H1 (cell line): ENCODE measurements at regions not wholly inside any gene's neighbourhood (a gene's known extent, or its start where the extent isn't known, plus 50 kb on each side); places are given as distances from the start of the nearest gene placed in this dataset.
"Not testable (repeated sequence)": the region's sequence is repeated elsewhere in the genome, so short reads cannot be mapped to it uniquely, and the experiment has no call there.

Experiments
- CTCF ChIA-PET: fragments of 300-600 bp; sonication (Branson Sonifier 250); formaldehyde crosslinking; loops from one replicate; lab custom pipeline; 2021; ENCODE audit not compliant: partially characterized antibody; lab: Charles Lee
- POLR2A ChIA-PET: fragments of 300-600 bp; sonication (Branson Sonifier 250); formaldehyde crosslinking; loops from one replicate; lab custom pipeline; 2021; ENCODE audit warnings: inconsistent platforms; ENCODE audit not compliant: partially characterized antibody; lab: Charles Lee
- DNase-seq, 2 experiments: peaks; one replicate each; pipeline versions ENCODE4 v3.0.0 to v3.0.0-alpha.2; 2010 to 2022; ENCODE audit warnings: low spot score in 2 of 2, low read depth in 1 of 2, mixed read lengths in 1 of 2
- FAIRE-seq: peaks from 2 replicates; lab custom pipeline; 2011; peaks lifted over from hg19 to GRCh38; lab: Jason Lieb, UNC
- H2AFZ ChIP-seq: 2 replicates; pipeline ENCODE4 v1.8.1; 2012; ENCODE audit warnings: low read length, inconsistent platforms
- H2AK5ac ChIP-seq: 2 replicates; pipeline ENCODE4 v1.6.1; 2013; ENCODE audit warnings: low read depth, low read length
- H2BK120ac ChIP-seq: replicated peaks from 2 replicates; pipeline ENCODE3; 2013; ENCODE audit warnings: low read depth, low read length, inconsistent platforms
- H2BK12ac ChIP-seq: 2 replicates; pipeline ENCODE4 v1.6.1; 2013; ENCODE audit warnings: low read depth, low read length
- H2BK15ac ChIP-seq: 2 replicates; pipeline ENCODE4 v1.6.1; 2013; ENCODE audit warnings: low read length
- H2BK20ac ChIP-seq: 2 replicates; pipeline ENCODE4 v1.6.1; 2013; ENCODE audit warnings: low read length
- H2BK5ac ChIP-seq: 2 replicates; pipeline ENCODE4 v1.6.1; 2013; ENCODE audit warnings: low read depth, low read length
- H3K14ac ChIP-seq: 2 replicates; pipeline ENCODE4 v1.6.1; 2013; ENCODE audit warnings: inconsistent platforms; ENCODE audit not compliant: insufficient read length
- H3K18ac ChIP-seq: 2 replicates; pipeline ENCODE4 v1.6.1; 2013; ENCODE audit warnings: low read length; ENCODE audit errors: extremely low read depth
- H3K23ac ChIP-seq: 2 replicates; pipeline ENCODE4 v1.6.1; 2013; ENCODE audit warnings: inconsistent platforms; ENCODE audit not compliant: insufficient read length
- H3K23me2 ChIP-seq: 2 replicates; pipeline ENCODE4 v1.6.1; 2013; ENCODE audit warnings: low read depth, low read length
- H3K27ac ChIP-seq: 2 replicates; pipeline ENCODE4 v1.6.1; 2011; ENCODE audit warnings: low read depth, low read length, inconsistent platforms
- H3K27me3 ChIP-seq, 4 experiments: replicated peaks in 1 of 4; 1 replicate in 1 of 4; 2 replicates in 3 of 4; pipeline versions ENCODE4 v1.6.1 to v1.8.1; 2011 to 2013; ENCODE audit warnings: low read length in 3 of 4, mild to moderate bottlenecking in 3 of 4, inconsistent platforms in 2 of 4, mixed read lengths in 2 of 4, moderate library complexity in 1 of 4; ENCODE audit not compliant: control insufficient read depth in 3 of 4, insufficient read depth in 3 of 4; ENCODE audit errors: extremely low read depth in 1 of 4
- H3K36me3 ChIP-seq, 4 experiments: 2 replicates each; pipeline versions ENCODE4 v1.6.1 to v1.8.1; 2011 to 2013; ENCODE audit warnings: mild to moderate bottlenecking in 4 of 4, low read length in 3 of 4, moderate library complexity in 2 of 4, control low read depth in 1 of 4, inconsistent platforms in 1 of 4; ENCODE audit not compliant: insufficient read depth in 4 of 4, control insufficient read depth in 2 of 4
- H3K4ac ChIP-seq: replicated peaks from 2 replicates; pipeline ENCODE3; 2013; ENCODE audit warnings: low read length, low read depth, mixed read lengths, inconsistent platforms; ENCODE audit not compliant: insufficient read length
- H3K4me1 ChIP-seq, 4 experiments: replicated peaks in 1 of 4; 1 replicate in 1 of 4; 2 replicates in 3 of 4; pipeline versions ENCODE4 v1.6.1 to v1.8.1; 2011 to 2013; ENCODE audit warnings: low read length in 3 of 4, inconsistent platforms in 2 of 4, mixed read lengths in 1 of 4; ENCODE audit not compliant: insufficient read depth in 4 of 4, control insufficient read depth in 3 of 4
- H3K4me2 ChIP-seq, 2 experiments: 2 replicates each; pipeline versions ENCODE4 v1.6.1 to v1.8.1; 2011 to 2013; ENCODE audit warnings: low read depth in 2 of 2, low read length in 2 of 2, control low read depth in 1 of 2, inconsistent platforms in 1 of 2, mild to moderate bottlenecking in 1 of 2; ENCODE audit not compliant: insufficient read depth in 1 of 2
- H3K4me3 ChIP-seq, 4 experiments: fragments of 200-600, 300-600 bp in 1 of 4; sonication (generic), shearing (Covaris generic), sonication (Bioruptor Twin) in 1 of 4; 2 replicates each; pipeline versions ENCODE4 v1.5.1 to v1.8.1; 2011 to 2016; ENCODE audit warnings: low read length in 4 of 4, low read depth in 3 of 4, control low read depth in 2 of 4, inconsistent platforms in 2 of 4, mild to moderate bottlenecking in 2 of 4, mixed read lengths in 1 of 4, moderate library complexity in 1 of 4; ENCODE audit not compliant: insufficient read depth in 2 of 4; ENCODE audit errors: extremely low read depth in 1 of 4
- H3K56ac ChIP-seq: replicated peaks from 2 replicates; pipeline ENCODE3; 2013; ENCODE audit warnings: low read depth, mild to moderate bottlenecking, mixed read lengths, low read length, inconsistent platforms; ENCODE audit not compliant: insufficient read length
- H3K79me1 ChIP-seq: 2 replicates; pipeline ENCODE4 v1.6.1; 2013; ENCODE audit warnings: low read depth, low read length, control low read depth
- H3K79me2 ChIP-seq, 2 experiments: 2 replicates each; pipeline versions ENCODE4 v1.6.1 to v1.8.1; 2012 to 2013; ENCODE audit warnings: low read length in 2 of 2, mild to moderate bottlenecking in 2 of 2, inconsistent platforms in 1 of 2; ENCODE audit not compliant: insufficient read depth in 2 of 2, control insufficient read depth in 1 of 2
- H3K9ac ChIP-seq, 4 experiments: replicated peaks in 1 of 4; 1 replicate in 1 of 4; 2 replicates in 3 of 4; pipeline versions ENCODE4 v1.6.1 to v1.8.1; 2011 to 2013; ENCODE audit warnings: low read depth in 3 of 4, low read length in 3 of 4, control low read depth in 2 of 4, mild to moderate bottlenecking in 2 of 4, moderate library complexity in 2 of 4, inconsistent platforms in 1 of 4; ENCODE audit errors: extremely low read depth in 1 of 4
- H3K9me3 ChIP-seq, 2 experiments: 2 replicates each; pipeline versions ENCODE4 v1.6.1 to v1.8.1; 2012 to 2013; ENCODE audit warnings: mild to moderate bottlenecking in 2 of 2, moderate library complexity in 2 of 2, control low read depth in 1 of 2, inconsistent platforms in 1 of 2, low read depth in 1 of 2, low read length in 1 of 2, mixed read lengths in 1 of 2; ENCODE audit not compliant: insufficient read depth in 2 of 2
- H4K20me1 ChIP-seq, 2 experiments: replicated peaks in 1 of 2; 2 replicates each; pipeline versions ENCODE3 to v1.8.1; 2011 to 2013; ENCODE audit warnings: inconsistent platforms in 2 of 2, low read length in 2 of 2, mild to moderate bottlenecking in 1 of 2; ENCODE audit not compliant: insufficient read depth in 2 of 2, control insufficient read depth in 1 of 2
- H4K5ac ChIP-seq: 2 replicates; pipeline ENCODE4 v1.6.1; 2013; ENCODE audit warnings: low read length, low read depth, mixed read lengths, inconsistent platforms; ENCODE audit not compliant: insufficient read length
- H4K8ac ChIP-seq: 2 replicates; pipeline ENCODE4 v1.8.0; 2013; ENCODE audit warnings: mild to moderate bottlenecking, moderate library complexity, low read length, inconsistent platforms; ENCODE audit not compliant: insufficient read depth; ENCODE audit errors: extremely low read depth
- H4K91ac ChIP-seq: replicated peaks from 2 replicates; pipeline ENCODE3; 2013; ENCODE audit warnings: low read length, mixed read lengths, inconsistent platforms; ENCODE audit not compliant: insufficient read length
- GABPA ChIP-seq: IDR thresholded peaks from 2 replicates; pipeline ENCODE4 v1.6.1; 2011; ENCODE audit warnings: mild to moderate bottlenecking, low read length, moderate library complexity, borderline replicate concordance; ENCODE audit not compliant: insufficient read depth
- WGBS, 2 experiments: shearing (Covaris generic) in 1 of 2; methylation state at CpG; one replicate each; pipeline versions ENCODE4 v1.1.6 to v1.1.7; 2013 to 2015; ENCODE audit warnings: low lambda C conversion rate in 2 of 2, mixed read lengths in 2 of 2, inconsistent platforms in 1 of 2, low coverage in 1 of 2, missing lambda C conversion rate in 1 of 2; ENCODE audit not compliant: insufficient replicate concordance in 2 of 2, insufficient coverage in 1 of 2, insufficient read length in 1 of 2; ENCODE audit errors: extremely low coverage in 1 of 2, missing lambda C conversion rate in 1 of 2; 5-methylcytosine and 5-hydroxymethylcytosine counted together

- TF ChIP-seq GABPA = no peak
Measured at GRCh38 chr4:91887926-91888325, 415.8 kb upstream of the GRID2 start (continued).

- CTCF ChIA-PET, POLR2A ChIA-PET, H3K9me3 ChIP-seq: not testable (repeated sequence)
Measured at GRCh38 chr4:91891217-91891616, 412.5 kb upstream of the GRID2 start.

More at GRCh38 chr4:91891217-91891616, 412.5 kb upstream of the GRID2 start:
- not testable (repeated sequence) for H2AFZ ChIP-seq, DNase-seq, FAIRE-seq, H4K20me1 ChIP-seq, H3K27ac ChIP-seq, H4K5ac ChIP-seq, H3K27me3 ChIP-seq, H2BK15ac ChIP-seq, H3K56ac ChIP-seq, H3K23me2 ChIP-seq, H3K79me1 ChIP-seq, H2BK120ac ChIP-seq, H2BK5ac ChIP-seq, H3K4me1 ChIP-seq, H3K18ac ChIP-seq, H2BK20ac ChIP-seq, H2BK12ac ChIP-seq, H3K79me2 ChIP-seq, H3K14ac ChIP-seq, H3K36me3 ChIP-seq, H3K9ac ChIP-seq, H2AK5ac ChIP-seq, H3K4me2 ChIP-seq, H3K4ac ChIP-seq, H3K23ac ChIP-seq, H3K4me3 ChIP-seq, H4K8ac ChIP-seq, H4K91ac ChIP-seq
- WGBS, 2 experiments = 93% methylated on average over 5 of the region's 5 CpGs; no CpG with 5 or more reads in 1 of the 2 experiments
